ENCODE measurements at regions not wholly inside any gene's neighbourhood (a gene's known extent, or its start where the extent isn't known, plus 50 kb on each side); places are given as distances from the start of the nearest gene placed in this dataset.

GRCh38 chr14:98964171-98964570 lies 307.8 kb downstream of the BCL11B start:
- H2AFZ ChIP-seq, result no peak overlapping the region
- no peak overlapping the region for H3K4me2 ChIP-seq (ENCODE audit: low read length)
- no peaks in the 10 kb centered on the region for H3K79me2 ChIP-seq
- no peak overlapping the region for H3K27ac ChIP-seq
- no peak overlapping the region for H3K4me3 ChIP-seq (ENCODE audit: low read depth, low read length)
- no peaks in the 10 kb centered on the region for H3K4me1 ChIP-seq
- no peaks in the 10 kb centered on the region for H3K36me3 ChIP-seq (ENCODE audit: control insufficient read depth, insufficient read depth, low read length)
- H3K27me3 ChIP-seq (ENCODE audit: control insufficient read depth, insufficient read depth, low read length), result no peaks in the 10 kb centered on the region
- no peak for TF ChIP-seq CTCF (IDR thresholded peaks at IDR 0.05)
- H3K9me3 ChIP-seq (ENCODE audit: control insufficient read depth, low read length), result no peaks in the 10 kb centered on the region
- no peak overlapping the region for H3K9ac ChIP-seq

GRCh38 chr14:98965076-98965475 lies 306.9 kb downstream of the BCL11B start:
- Histone ChIP-seq H2AFZ (no peak overlapping the region), H3K79me2 (no peaks in the 10 kb centered on the region), H3K4me1 (no peaks in the 10 kb centered on the region), H3K4me2 (ENCODE audit: low read length) (no peak overlapping the region), H3K9ac (no peak overlapping the region), H3K36me3 (ENCODE audit: control insufficient read depth, insufficient read depth, low read length) (no peaks in the 10 kb centered on the region), H3K9me3 (ENCODE audit: control insufficient read depth, low read length) (no peaks in the 10 kb centered on the region), H3K4me3 (ENCODE audit: low read depth, low read length) (no peak overlapping the region), H3K27ac (no peak overlapping the region), H3K27me3 (ENCODE audit: control insufficient read depth, insufficient read depth, low read length) (no peaks in the 10 kb centered on the region)
- TF ChIP-seq CTCF (IDR thresholded peaks at IDR 0.05), result no peak

- H2AFZ ChIP-seq, result no peak overlapping the region
- no peaks in the 10 kb centered on the region for H3K4me1 ChIP-seq
- H3K9me3 ChIP-seq (ENCODE audit: control insufficient read depth, low read length), result no peaks in the 10 kb centered on the region
- H3K27ac ChIP-seq, result no peak overlapping the region
- H3K36me3 ChIP-seq (ENCODE audit: control insufficient read depth, insufficient read depth, low read length), result no peaks in the 10 kb centered on the region
- H3K9ac ChIP-seq, result no peak overlapping the region
- H3K4me2 ChIP-seq (ENCODE audit: low read length), result no peak overlapping the region
- H3K27me3 ChIP-seq (ENCODE audit: control insufficient read depth, insufficient read depth, low read length), result no peaks in the 10 kb centered on the region
- no peak overlapping the region for H3K4me3 ChIP-seq (ENCODE audit: low read depth, low read length)
- no peaks in the 10 kb centered on the region for H3K79me2 ChIP-seq
- no peak for TF ChIP-seq CTCF (IDR thresholded peaks at IDR 0.05)
These were observed 306.0 kb downstream of the BCL11B start for GRCh38 chr14:98966016-98966415.

GRCh38 chr14:98966475-98967162 lies 305.4 kb downstream of the BCL11B start:
- no peak for TF ChIP-seq CTCF (IDR thresholded peaks at IDR 0.05)
- no peak overlapping the region for H3K4me2 ChIP-seq (ENCODE audit: low read length)
- no peaks in the 10 kb centered on the region for H3K9me3 ChIP-seq (ENCODE audit: control insufficient read depth, low read length)
- H3K9ac ChIP-seq, result no peak overlapping the region
- no peaks in the 10 kb centered on the region for H3K4me1 ChIP-seq
- no peaks in the 10 kb centered on the region for H3K27me3 ChIP-seq (ENCODE audit: control insufficient read depth, insufficient read depth, low read length)
- no peak overlapping the region for H2AFZ ChIP-seq
- no peak overlapping the region for H3K27ac ChIP-seq
- H3K79me2 ChIP-seq, result no peaks in the 10 kb centered on the region
- no peak overlapping the region for H3K4me3 ChIP-seq (ENCODE audit: low read depth, low read length)
- no peaks in the 10 kb centered on the region for H3K36me3 ChIP-seq (ENCODE audit: control insufficient read depth, insufficient read depth, low read length)

GRCh38 chr14:98974113-98974512 lies 297.9 kb downstream of the BCL11B start:
- Histone ChIP-seq H3K36me3 (ENCODE audit: control insufficient read depth, insufficient read depth, low read length) (no peaks in the 10 kb centered on the region), H3K4me1 (no peaks in the 10 kb centered on the region), H3K27me3 (ENCODE audit: control insufficient read depth, insufficient read depth, low read length) (no peaks in the 10 kb centered on the region), H3K4me3 (ENCODE audit: low read depth, low read length) (no peak overlapping the region), H3K79me2 (no peaks in the 10 kb centered on the region), H2AFZ (no peak overlapping the region), H3K9me3 (ENCODE audit: control insufficient read depth, low read length) (no peaks in the 10 kb centered on the region), H3K27ac (no peak overlapping the region), H3K9ac (no peak overlapping the region), H3K4me2 (ENCODE audit: low read length) (no peak overlapping the region)
- TF ChIP-seq CTCF (IDR thresholded peaks at IDR 0.05), result no peak
